K562 (cell line): ENCODE measurements at regions not wholly inside any gene's neighbourhood (a gene's known extent, or its start where the extent isn't known, plus 50 kb on each side); places are given as distances from the start of the nearest gene placed in this dataset.

ENCODE experiments used
- CEBPB ChIP-seq: fragments of 450-650 bp; IDR thresholded peaks from 2 replicates; pipeline ENCODE4 v1.6.1; 2016; ENCODE audit warnings: missing genetic modification characterization, missing compliant biosample characterization
- CEBPG ChIP-seq, 3 experiments: fragments of 200-800 bp in 1 of 3; sonication (Bioruptor generic) in 1 of 3; sonication (generic) in 1 of 3; formaldehyde crosslinking in 1 of 3; IDR thresholded peaks in 2 of 3; conservative IDR thresholded peaks in 1 of 3; 2 replicates each; pipeline versions ENCODE4 v1.6.1 to v1.8.0; 2016 to 2022; ENCODE audit warnings: missing compliant biosample characterization in 2 of 3, missing genetic modification characterization in 2 of 3, mild to moderate bottlenecking in 1 of 3, missing genetic modification reagents in 1 of 3
- ESRRA ChIP-seq: fragments of 450-650 bp; IDR thresholded peaks from 2 replicates; pipeline ENCODE4 v1.6.1; 2014; ENCODE audit warnings: low read depth, mild to moderate bottlenecking, moderate library complexity, borderline replicate concordance
- FOXA3 ChIP-seq, 2 experiments: fragments of 450-650 bp in 1 of 2; sonication (generic) in 1 of 2; formaldehyde crosslinking; IDR thresholded peaks in 1 of 2; conservative IDR thresholded peaks in 1 of 2; 2 replicates each; pipeline versions ENCODE4 v1.4.0 to v1.8.0; 2020 to 2022; ENCODE audit warnings: mild to moderate bottlenecking in 2 of 2, missing genetic modification reagents in 1 of 2
- GTF2F1 ChIP-seq: IDR thresholded peaks from 2 replicates; pipeline ENCODE4 v1.6.1; 2011; ENCODE audit warnings: low read depth, low read length, improper control_type of control experiment
- HDAC3 ChIP-seq: fragments of 450-650 bp; IDR thresholded peaks from 2 replicates; pipeline ENCODE4 v1.6.1; 2018; ENCODE audit warnings: borderline replicate concordance, mild to moderate bottlenecking, moderate library complexity; ENCODE audit not compliant: partially characterized antibody
- NR2C1 ChIP-seq, 2 experiments: fragments of 450-650 bp; IDR thresholded peaks; 2 replicates each; pipeline ENCODE4 v1.6.1; 2017; ENCODE audit warnings: mild to moderate bottlenecking in 2 of 2, antibody characterized with exemption in 1 of 2, inconsistent platforms in 1 of 2, missing compliant biosample characterization in 1 of 2, missing genetic modification characterization in 1 of 2
- PCBP1 ChIP-seq: fragments of 200-400 bp; formaldehyde crosslinking; IDR thresholded peaks from 2 replicates; pipeline ENCODE4 v1.6.1; 2018; ENCODE audit warnings: mild to moderate bottlenecking, low read depth, low read length; ENCODE audit not compliant: poor library complexity, severe bottlenecking
- PHF8 ChIP-seq: fragments of 200-600 bp; sonication (generic); IDR thresholded peaks from 2 replicates; pipeline ENCODE4 v1.6.1; 2012; ENCODE audit warnings: mixed run types, mild to moderate bottlenecking, inconsistent platforms, low read length, moderate library complexity, borderline replicate concordance
- PRPF4 ChIP-seq: fragments of 200-400 bp; formaldehyde crosslinking; IDR thresholded peaks from one replicate; pipeline ENCODE4 v1.6.1; 2017; ENCODE audit warnings: low read length, low read depth, mild to moderate bottlenecking; ENCODE audit not compliant: insufficient read depth, poor library complexity, severe bottlenecking
- ZC3H4 ChIP-seq: sonication (generic); formaldehyde crosslinking; IDR thresholded peaks from 2 replicates; pipeline ENCODE4 v1.9.0; 2021; ENCODE audit warnings: missing genetic modification reagents, borderline replicate concordance
- ZNF699 ChIP-seq: fragments of 250-450 bp; sonication (Bioruptor Pico); IDR thresholded peaks from 2 replicates; pipeline ENCODE4 v1.8.0; 2021; ENCODE audit warnings: mild to moderate bottlenecking, moderate library complexity; ENCODE audit not compliant: insufficient replicate concordance
- TF ChIP-seq, protein P1 (sequence below): fragments of 450-650 bp; formaldehyde crosslinking; IDR thresholded peaks from 2 replicates; pipeline ENCODE4 v1.4.0; 2022; ENCODE audit warnings: mild to moderate bottlenecking, moderate library complexity
- TF ChIP-seq, protein P2 (sequence below): fragments of 250-450 bp; sonication (Bioruptor Pico); IDR thresholded peaks from 2 replicates; pipeline ENCODE4 v1.4.0; 2020
- TF ChIP-seq, protein P3 (sequence below), 2 experiments: IDR thresholded peaks in 1 of 2; conservative IDR thresholded peaks in 1 of 2; 2 replicates each; pipeline ENCODE4 v1.6.1; 2016; ENCODE audit warnings: low read depth in 2 of 2, mild to moderate bottlenecking in 1 of 2, missing compliant biosample characterization in 1 of 2, missing genetic modification characterization in 1 of 2, moderate library complexity in 1 of 2
- TF ChIP-seq, protein P4 (sequence below): sonication (generic); formaldehyde crosslinking; IDR thresholded peaks from 2 replicates; pipeline ENCODE4 v1.8.1; 2023; ENCODE audit warnings: mild to moderate bottlenecking, missing genetic modification reagents
- TF ChIP-seq, protein P5 (sequence below): fragments of 450-650 bp; IDR thresholded peaks from 2 replicates; pipeline ENCODE4 v1.6.1; 2016; ENCODE audit warnings: borderline replicate concordance

DNA sequence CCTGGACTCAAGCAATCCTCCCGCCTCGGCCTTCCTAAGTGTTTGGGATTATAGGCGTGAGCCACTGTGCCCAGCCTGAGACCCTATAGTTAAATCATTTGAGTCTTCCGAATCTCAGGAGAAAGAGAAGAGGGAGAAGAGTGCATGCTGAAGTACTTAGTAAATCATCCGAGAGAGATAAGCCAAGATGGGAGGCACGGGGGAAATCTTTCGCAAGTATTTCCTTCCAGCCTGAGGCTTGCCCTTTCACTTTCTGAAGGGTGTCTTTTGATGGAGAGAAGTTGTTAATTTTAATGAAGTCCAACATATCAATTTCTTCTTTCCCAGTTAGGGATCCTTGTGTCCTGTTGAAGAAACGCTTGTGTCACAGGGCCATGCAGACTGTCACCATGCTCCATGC, 97.1 kb upstream of the SLC6A6 start (continued):
- TF ChIP-seq CEBPG (CRISPR knock-in tag; IDR thresholded peaks at IDR 0.05) (no peak), CEBPG (tag; conservative IDR thresholded peaks at IDR 0.05 in 1 of 2, IDR thresholded peaks at IDR 0.05 in 1 of 2) (peak; percentile 14 to 37; a peak in 1 of 4 replicates), NR2C1 (IDR thresholded peaks at IDR 0.05) (no peak), NR2C1 (tag; IDR thresholded peaks at IDR 0.05) (no peak), PCBP1 (no peak), GTF2F1 (no peak), ZC3H4 (CRISPR knock-in tag) (no peak), PHF8 (no peak), PRPF4 (no peak), ESRRA (0 out of 2 replicates have a peak, but pooled peaks have one; percentile 32), HDAC3 (no peak), CEBPB (tag) (peak; percentile 80), ZNF699 (CRISPR knock-in tag) (no peak), FOXA3 (CRISPR knock-in tag; conservative IDR thresholded peaks at IDR 0.05 in 1 of 2, IDR thresholded peaks at IDR 0.05 in 1 of 2) (no peak)
- TF ChIP-seq, protein P1, sequence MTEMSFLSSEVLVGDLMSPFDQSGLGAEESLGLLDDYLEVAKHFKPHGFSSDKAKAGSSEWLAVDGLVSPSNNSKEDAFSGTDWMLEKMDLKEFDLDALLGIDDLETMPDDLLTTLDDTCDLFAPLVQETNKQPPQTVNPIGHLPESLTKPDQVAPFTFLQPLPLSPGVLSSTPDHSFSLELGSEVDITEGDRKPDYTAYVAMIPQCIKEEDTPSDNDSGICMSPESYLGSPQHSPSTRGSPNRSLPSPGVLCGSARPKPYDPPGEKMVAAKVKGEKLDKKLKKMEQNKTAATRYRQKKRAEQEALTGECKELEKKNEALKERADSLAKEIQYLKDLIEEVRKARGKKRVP (CRISPR knock-in tag) = no peak
- TF ChIP-seq, protein P2, sequence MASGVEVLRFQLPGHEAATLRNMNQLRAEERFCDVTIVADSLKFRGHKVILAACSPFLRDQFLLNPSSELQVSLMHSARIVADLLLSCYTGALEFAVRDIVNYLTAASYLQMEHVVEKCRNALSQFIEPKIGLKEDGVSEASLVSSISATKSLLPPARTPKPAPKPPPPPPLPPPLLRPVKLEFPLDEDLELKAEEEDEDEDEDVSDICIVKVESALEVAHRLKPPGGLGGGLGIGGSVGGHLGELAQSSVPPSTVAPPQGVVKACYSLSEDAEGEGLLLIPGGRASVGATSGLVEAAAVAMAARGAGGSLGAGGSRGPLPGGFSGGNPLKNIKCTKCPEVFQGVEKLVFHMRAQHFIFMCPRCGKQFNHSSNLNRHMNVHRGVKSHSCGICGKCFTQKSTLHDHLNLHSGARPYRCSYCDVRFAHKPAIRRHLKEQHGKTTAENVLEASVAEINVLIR = no peak
- TF ChIP-seq, protein P3, sequence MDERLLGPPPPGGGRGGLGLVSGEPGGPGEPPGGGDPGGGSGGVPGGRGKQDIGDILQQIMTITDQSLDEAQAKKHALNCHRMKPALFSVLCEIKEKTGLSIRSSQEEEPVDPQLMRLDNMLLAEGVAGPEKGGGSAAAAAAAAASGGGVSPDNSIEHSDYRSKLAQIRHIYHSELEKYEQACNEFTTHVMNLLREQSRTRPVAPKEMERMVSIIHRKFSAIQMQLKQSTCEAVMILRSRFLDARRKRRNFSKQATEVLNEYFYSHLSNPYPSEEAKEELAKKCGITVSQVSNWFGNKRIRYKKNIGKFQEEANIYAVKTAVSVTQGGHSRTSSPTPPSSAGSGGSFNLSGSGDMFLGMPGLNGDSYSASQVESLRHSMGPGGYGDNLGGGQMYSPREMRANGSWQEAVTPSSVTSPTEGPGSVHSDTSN (CRISPR knock-in tag; IDR thresholded peaks at IDR 0.05; ENCODE audit: low read depth) = no peak
- TF ChIP-seq, protein P3 (tag; conservative IDR thresholded peaks at IDR 0.05; ENCODE audit: low read depth) = peak; percentile 78
- TF ChIP-seq, protein P4, sequence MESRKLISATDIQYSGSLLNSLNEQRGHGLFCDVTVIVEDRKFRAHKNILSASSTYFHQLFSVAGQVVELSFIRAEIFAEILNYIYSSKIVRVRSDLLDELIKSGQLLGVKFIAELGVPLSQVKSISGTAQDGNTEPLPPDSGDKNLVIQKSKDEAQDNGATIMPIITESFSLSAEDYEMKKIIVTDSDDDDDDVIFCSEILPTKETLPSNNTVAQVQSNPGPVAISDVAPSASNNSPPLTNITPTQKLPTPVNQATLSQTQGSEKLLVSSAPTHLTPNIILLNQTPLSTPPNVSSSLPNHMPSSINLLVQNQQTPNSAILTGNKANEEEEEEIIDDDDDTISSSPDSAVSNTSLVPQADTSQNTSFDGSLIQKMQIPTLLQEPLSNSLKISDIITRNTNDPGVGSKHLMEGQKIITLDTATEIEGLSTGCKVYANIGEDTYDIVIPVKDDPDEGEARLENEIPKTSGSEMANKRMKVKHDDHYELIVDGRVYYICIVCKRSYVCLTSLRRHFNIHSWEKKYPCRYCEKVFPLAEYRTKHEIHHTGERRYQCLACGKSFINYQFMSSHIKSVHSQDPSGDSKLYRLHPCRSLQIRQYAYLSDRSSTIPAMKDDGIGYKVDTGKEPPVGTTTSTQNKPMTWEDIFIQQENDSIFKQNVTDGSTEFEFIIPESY = no peak
- TF ChIP-seq, protein P5, sequence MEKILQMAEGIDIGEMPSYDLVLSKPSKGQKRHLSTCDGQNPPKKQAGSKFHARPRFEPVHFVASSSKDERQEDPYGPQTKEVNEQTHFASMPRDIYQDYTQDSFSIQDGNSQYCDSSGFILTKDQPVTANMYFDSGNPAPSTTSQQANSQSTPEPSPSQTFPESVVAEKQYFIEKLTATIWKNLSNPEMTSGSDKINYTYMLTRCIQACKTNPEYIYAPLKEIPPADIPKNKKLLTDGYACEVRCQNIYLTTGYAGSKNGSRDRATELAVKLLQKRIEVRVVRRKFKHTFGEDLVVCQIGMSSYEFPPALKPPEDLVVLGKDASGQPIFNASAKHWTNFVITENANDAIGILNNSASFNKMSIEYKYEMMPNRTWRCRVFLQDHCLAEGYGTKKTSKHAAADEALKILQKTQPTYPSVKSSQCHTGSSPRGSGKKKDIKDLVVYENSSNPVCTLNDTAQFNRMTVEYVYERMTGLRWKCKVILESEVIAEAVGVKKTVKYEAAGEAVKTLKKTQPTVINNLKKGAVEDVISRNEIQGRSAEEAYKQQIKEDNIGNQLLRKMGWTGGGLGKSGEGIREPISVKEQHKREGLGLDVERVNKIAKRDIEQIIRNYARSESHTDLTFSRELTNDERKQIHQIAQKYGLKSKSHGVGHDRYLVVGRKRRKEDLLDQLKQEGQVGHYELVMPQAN = no peak
